Sigmoid colon (tissue), 6 donors: ENCODE measurements at regions not wholly inside any gene's neighbourhood (a gene's known extent, or its start where the extent isn't known, plus 50 kb on each side); places are given as distances from the start of the nearest gene placed in this dataset.
A peak's percentile ranks its signal among the peaks of the same experiment; 100 is the strongest.

Experiments
- DNase-seq: peaks from one replicate; pipeline ENCODE4 v3.0.0-alpha.2; 2019
- H3K27ac ChIP-seq, 4 donors: fragments of 200-600 bp; sonication (generic); one replicate each; pipeline ENCODE4 v1.5.1; 2016 to 2019; ENCODE audit warnings: mild to moderate bottlenecking in 1 of 4
- H3K27me3 ChIP-seq, 3 donors: fragments of 200-600 bp; sonication (generic); one replicate each; pipeline ENCODE4 v1.5.1; 2019; ENCODE audit warnings: mild to moderate bottlenecking in 1 of 3
- H3K36me3 ChIP-seq, 4 donors: fragments of 200-600 bp; sonication (generic); one replicate each; pipeline ENCODE4 v1.5.1; 2016 to 2019
- H3K4me1 ChIP-seq, 4 donors: fragments of 200-600 bp; sonication (generic); one replicate each; pipeline ENCODE4 v1.5.1; 2017 to 2019
- H3K4me3 ChIP-seq, 4 donors: fragments of 200-600 bp; sonication (generic); one replicate each; pipeline ENCODE4 v1.5.1; 2017 to 2019; ENCODE audit warnings: mild to moderate bottlenecking in 2 of 4, moderate library complexity in 1 of 4
- H3K9me3 ChIP-seq, 4 donors: fragments of 200-600 bp in 3 of 4; sonication (generic) in 3 of 4; one replicate each; pipeline versions ENCODE4 v1.5.1 to v1.6.1; 2013 to 2019
- CTCF ChIP-seq, 4 experiments: fragments of 450-650 bp in 3 of 4; fragments of 200-600 bp in 1 of 4; IDR thresholded peaks; one replicate each; pipeline ENCODE4 v1.5.1; 2016 to 2019; ENCODE audit warnings: antibody characterized with exemption in 4 of 4, mild to moderate bottlenecking in 3 of 4, moderate library complexity in 2 of 4
- EP300 ChIP-seq, 4 donors: sonication (generic); formaldehyde crosslinking; IDR thresholded peaks; one replicate each; pipeline ENCODE4 v1.6.1; 2017; ENCODE audit warnings: antibody characterized with exemption in 4 of 4
- POLR2A ChIP-seq, 2 donors: fragments of 450-650 bp; IDR thresholded peaks; one replicate each; pipeline ENCODE4 v1.6.1; 2016; ENCODE audit warnings: antibody characterized with exemption in 2 of 2, mild to moderate bottlenecking in 2 of 2, moderate library complexity in 2 of 2
- POLR2AphosphoS5 ChIP-seq, 4 donors: sonication (generic); formaldehyde crosslinking; IDR thresholded peaks; one replicate each; pipeline ENCODE4 v1.6.1; 2017; ENCODE audit warnings: antibody characterized with exemption in 4 of 4
- WGBS, 2 donors: extraction: QIAGEN DNeasy Blood & Tissue Kit; methylation state at CpG; one replicate each; pipeline ENCODE4 v1.1.7; 2013; 5-methylcytosine and 5-hydroxymethylcytosine counted together
- intact Hi-C: fragments of 100-400 bp; cut with DNase I; formaldehyde crosslinking; loops from one replicate; pipeline ENCODE4 v1.15.1; 2023
- donor health status: healthy with polysubstance abuse.
- donor health status: healthy.

GRCh38 chr5:92653730-92654461, 927.1 kb downstream of the NR2F1-AS1 start:
- H3K27me3 ChIP-seq: no peaks in the 10 kb centered on the region
- 5 to 46% methylated on average over 2 of the region's 2 CpGs for WGBS, 2 donors
- no peaks in the 10 kb centered on the region for H3K9me3 ChIP-seq
- H3K27ac ChIP-seq: no peak overlapping the region
- DNase-seq: no peak
- intact Hi-C loops: no loop called here
- H3K4me1 ChIP-seq: no peaks in the 10 kb centered on the region
- no peak overlapping the region for H3K4me3 ChIP-seq
- no peak for TF ChIP-seq EP300 (IDR thresholded peaks at IDR 0.05)
- TF ChIP-seq CTCF (IDR thresholded peaks at IDR 0.05): no peak
- TF ChIP-seq POLR2A (IDR thresholded peaks at IDR 0.05): no peak
- no peak for TF ChIP-seq POLR2AphosphoS5 (IDR thresholded peaks at IDR 0.05)
- no peaks in the 10 kb centered on the region for H3K36me3 ChIP-seq

DNA sequence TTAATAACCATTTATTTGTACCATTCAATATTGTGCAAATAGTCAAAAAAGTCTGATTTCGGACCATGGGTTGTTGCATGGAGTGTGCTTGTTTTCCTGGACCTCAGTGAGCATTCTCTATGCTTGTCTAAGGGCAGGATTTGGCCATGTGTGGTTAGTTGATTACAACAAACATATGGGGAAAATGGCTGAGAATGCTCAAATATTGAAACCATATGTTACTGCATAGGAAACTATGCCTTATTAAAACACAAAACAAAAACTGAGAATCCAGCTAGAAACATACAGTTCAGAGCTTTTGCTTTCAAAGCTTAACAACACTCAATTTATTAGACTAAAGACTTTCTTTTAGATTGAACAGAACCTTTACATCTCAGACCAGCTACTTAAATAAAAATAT, 928.3 kb downstream of the NR2F1-AS1 start:
- Histone ChIP-seq H3K4me1 (no peaks in the 10 kb centered on the region), H3K36me3 (no peaks in the 10 kb centered on the region), H3K27me3 (no peaks in the 10 kb centered on the region), H3K9me3 (no peaks in the 10 kb centered on the region), H3K27ac (no peak overlapping the region), H3K4me3 (no peak overlapping the region)
- WGBS, 2 donors: 59 to 79% methylated on average over 1 of the region's 1 CpG
- DNase-seq: no peak
- intact Hi-C loops: no loop called here
- TF ChIP-seq CTCF (IDR thresholded peaks at IDR 0.05): no peak
- TF ChIP-seq POLR2AphosphoS5 (IDR thresholded peaks at IDR 0.05): no peak
- TF ChIP-seq POLR2A (IDR thresholded peaks at IDR 0.05): no peak
- TF ChIP-seq EP300 (IDR thresholded peaks at IDR 0.05): no peak

DNA sequence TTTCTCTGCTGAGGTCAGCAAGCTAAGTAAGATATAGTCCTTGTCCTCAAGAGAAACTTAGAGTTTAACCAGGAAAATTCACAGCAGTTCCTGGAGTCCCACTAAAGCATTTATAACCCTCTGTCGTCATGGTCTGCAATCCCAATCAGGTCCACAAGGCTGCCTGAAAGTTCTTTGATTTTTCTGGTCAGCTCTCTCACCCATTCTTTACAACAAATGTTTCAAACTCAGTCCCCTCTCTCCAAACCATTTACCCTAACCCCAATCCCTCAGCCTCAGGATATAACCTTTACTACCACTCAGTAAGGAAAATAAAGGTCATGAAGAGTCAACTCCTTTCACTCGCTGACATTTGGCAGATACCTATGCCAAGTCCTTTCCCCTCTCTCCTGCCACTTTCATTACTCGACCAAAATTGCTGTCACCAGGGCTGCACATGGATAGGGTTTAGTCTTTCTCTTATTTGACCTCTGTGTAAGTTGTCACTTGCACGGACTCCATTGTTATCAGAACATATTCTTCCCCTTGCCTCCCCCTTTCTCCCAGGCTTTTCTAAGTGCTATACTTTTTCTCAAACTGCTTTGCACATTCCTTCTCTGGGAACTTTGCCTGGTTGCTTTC, 936.6 kb downstream of the NR2F1-AS1 start:
- H3K27me3 ChIP-seq: no peaks in the 10 kb centered on the region
- TF ChIP-seq POLR2AphosphoS5 (IDR thresholded peaks at IDR 0.05): no peak
- TF ChIP-seq CTCF (IDR thresholded peaks at IDR 0.05): no peak
- no peak for TF ChIP-seq POLR2A (IDR thresholded peaks at IDR 0.05)
- TF ChIP-seq EP300 (IDR thresholded peaks at IDR 0.05): no peak
- intact Hi-C loops: no loop called here
- no peaks in the 10 kb centered on the region for H3K36me3 ChIP-seq
- no peak for DNase-seq
- H3K4me1 ChIP-seq: peaks cover 0 to 14% (median 7%) of the 10 kb centered on the region in 4 donors
- H3K9me3 ChIP-seq: no peaks in the 10 kb centered on the region
- 57 to 73% methylated on average over 4 of the region's 4 CpGs for WGBS, 2 donors
- H3K27ac ChIP-seq: no peak overlapping the region
- H3K4me3 ChIP-seq: no peak overlapping the region

DNA sequence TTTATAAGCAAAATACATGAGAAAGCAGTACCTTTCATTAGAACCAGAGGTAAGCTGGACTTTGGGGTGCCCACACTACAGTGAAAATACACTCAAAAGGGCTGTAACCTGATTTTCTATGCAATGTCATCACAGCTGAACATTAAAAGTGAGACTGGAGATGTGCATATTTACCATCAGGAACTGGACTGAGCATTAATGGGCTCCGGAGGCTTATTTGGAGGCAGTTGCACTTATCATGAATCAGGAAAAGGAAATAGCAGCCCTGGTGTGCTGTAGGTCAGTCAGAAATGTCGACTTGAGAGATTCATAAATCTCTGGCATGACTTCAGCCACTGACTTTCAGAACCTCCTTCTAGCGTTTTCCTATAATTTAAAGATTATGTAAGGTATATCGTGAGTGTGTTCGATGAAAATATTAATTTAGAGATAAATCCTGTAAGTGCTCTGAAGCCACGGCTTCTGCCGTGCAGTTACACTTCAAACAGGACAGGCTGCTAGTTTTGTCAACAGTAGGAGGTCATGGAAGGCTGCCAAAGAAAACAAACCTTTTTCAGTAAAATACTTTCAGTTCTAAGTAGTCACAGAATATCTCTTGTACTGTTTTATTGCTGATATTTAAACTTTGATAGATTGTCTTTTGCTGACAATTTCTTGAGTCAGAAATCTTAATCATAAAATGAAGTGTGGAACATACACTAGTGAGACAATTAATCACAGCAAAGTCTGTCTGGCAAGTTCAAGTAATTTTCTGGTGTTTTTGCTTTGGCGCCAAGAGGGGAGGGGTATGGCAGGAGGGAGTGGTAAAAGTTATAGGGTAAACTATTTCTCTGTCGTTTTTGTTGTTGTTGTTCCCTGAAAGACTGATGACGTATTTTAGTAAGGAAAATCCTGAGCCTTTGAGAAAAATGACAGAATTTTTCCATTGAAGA, 939.7 kb downstream of the NR2F1-AS1 start:
- Histone ChIP-seq H3K27ac (no peak overlapping the region), H3K9me3 (no peaks in the 10 kb centered on the region), H3K4me3 (peak overlapping the region in 2 of 4 donors; percentile 18 to 22), H3K36me3 (no peaks in the 10 kb centered on the region), H3K27me3 (no peaks in the 10 kb centered on the region), H3K4me1 (peaks cover 0 to 14% (median 7%) of the 10 kb centered on the region in 4 donors)
- no peak for DNase-seq
- 4 to 15% methylated on average over 10 of the region's 10 CpGs for WGBS, 2 donors
- TF ChIP-seq POLR2AphosphoS5 (IDR thresholded peaks at IDR 0.05) (no peak), POLR2A (IDR thresholded peaks at IDR 0.05) (no peak), CTCF (IDR thresholded peaks at IDR 0.05) (no peak)
- intact Hi-C loops: no loop called here
